K562 (cell line): ENCODE measurements at regions not wholly inside any gene's neighbourhood (a gene's known extent, or its start where the extent isn't known, plus 50 kb on each side); places are given as distances from the start of the nearest gene placed in this dataset.

Experiments
- CXXC5 ChIP-seq: fragments of 250-450 bp; sonication (Bioruptor Pico); IDR thresholded peaks from 2 replicates; pipeline ENCODE4 v1.8.0; 2022; ENCODE audit warnings: inconsistent platforms, mild to moderate bottlenecking, moderate library complexity
- EHMT2 ChIP-seq: fragments of 450-650 bp; IDR thresholded peaks from 2 replicates; pipeline ENCODE4 v1.6.1; 2018; ENCODE audit warnings: antibody characterized with exemption
- LARP7 ChIP-seq: fragments of 450-650 bp; IDR thresholded peaks from 2 replicates; pipeline ENCODE4 v1.6.1; 2016
- NCOR1 ChIP-seq: fragments of 450-650 bp; IDR thresholded peaks from 2 replicates; pipeline ENCODE4 v1.6.1; 2016; ENCODE audit warnings: mild to moderate bottlenecking, moderate library complexity
- POLR2AphosphoS5 ChIP-seq: IDR thresholded peaks from 2 replicates; pipeline ENCODE4 v1.6.1; 2011; ENCODE audit warnings: mild to moderate bottlenecking, low read depth, low read length, moderate library complexity; ENCODE audit not compliant: control insufficient read depth, insufficient read depth
- PRMT5 ChIP-seq: sonication (generic); formaldehyde crosslinking; IDR thresholded peaks from 2 replicates; pipeline ENCODE4 v1.5.0; 2020; ENCODE audit warnings: missing genetic modification reagents
- PURB ChIP-seq: sonication (generic); formaldehyde crosslinking; IDR thresholded peaks from 2 replicates; pipeline ENCODE4 v1.9.0; 2021; ENCODE audit warnings: low read depth, mild to moderate bottlenecking, missing genetic modification reagents
- THRAP3 ChIP-seq: fragments of 450-650 bp; IDR thresholded peaks from 2 replicates; pipeline ENCODE4 v1.6.1; 2016; ENCODE audit warnings: mild to moderate bottlenecking, inconsistent platforms, borderline replicate concordance
- ZNF408 ChIP-seq: fragments of 250-450 bp; sonication (Bioruptor Pico); IDR thresholded peaks from 2 replicates; pipeline ENCODE4 v1.4.0; 2020; ENCODE audit warnings: low read depth, mild to moderate bottlenecking, moderate library complexity
- TF ChIP-seq, protein P1 (sequence below): fragments of 450-650 bp; IDR thresholded peaks from 2 replicates; pipeline ENCODE4 v1.6.1; 2016; ENCODE audit warnings: low read depth, mild to moderate bottlenecking, moderate library complexity
- TF ChIP-seq, protein P2 (sequence below), 2 experiments: fragments of 450-650 bp; formaldehyde crosslinking in 1 of 2; IDR thresholded peaks; 2 replicates each; pipeline versions ENCODE4 v1.4.0 to v1.6.1; 2014 to 2020; ENCODE audit warnings: mild to moderate bottlenecking in 2 of 2, borderline replicate concordance in 1 of 2, low read depth in 1 of 2
- TF ChIP-seq, protein P3 (sequence below): sonication (generic); formaldehyde crosslinking; IDR thresholded peaks from 2 replicates; pipeline ENCODE4 v1.8.0; 2023; ENCODE audit warnings: mild to moderate bottlenecking, missing genetic modification reagents
- TF ChIP-seq, protein P4 (sequence below): fragments of 200-800 bp; sonication (Bioruptor generic); IDR thresholded peaks from 2 replicates; pipeline ENCODE4 v1.6.1; 2017; ENCODE audit warnings: missing genetic modification characterization, missing compliant biosample characterization
- TF ChIP-seq, protein P5 (sequence below): fragments of 450-650 bp; formaldehyde crosslinking; conservative IDR thresholded peaks from 2 replicates; pipeline ENCODE4 v1.4.0; 2022; ENCODE audit warnings: mild to moderate bottlenecking, missing genetic modification characterization

DNA sequence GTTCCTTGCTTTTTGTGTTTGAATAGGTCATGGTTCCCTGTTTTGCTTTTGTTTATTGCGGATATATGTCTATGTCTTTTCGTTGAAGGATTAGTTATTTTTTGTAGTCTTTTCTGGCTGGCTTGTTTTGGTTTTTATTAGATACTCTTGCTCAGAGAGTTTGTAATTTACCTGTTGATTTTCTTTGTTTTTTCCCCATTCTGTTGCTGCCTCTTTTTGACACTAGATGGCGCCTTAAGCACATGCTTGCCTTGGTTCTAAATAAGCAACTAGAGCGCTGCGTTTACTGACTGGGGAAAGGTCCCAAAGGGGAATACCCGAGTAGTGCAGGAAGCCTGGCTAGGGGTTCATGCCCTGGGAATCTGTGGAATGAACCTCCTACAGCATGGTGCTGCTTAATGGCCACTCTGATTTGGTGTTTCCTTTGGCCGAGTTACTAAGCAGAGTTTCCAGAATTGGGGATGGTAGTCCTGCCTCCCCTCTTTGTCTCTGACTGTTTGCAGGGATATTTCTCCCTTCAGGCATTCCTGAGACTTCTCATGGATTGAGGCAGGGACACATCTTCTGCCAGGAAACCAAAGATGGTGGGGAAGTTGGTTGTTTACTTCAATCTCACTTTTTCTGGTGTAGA lies 143.2 kb downstream of the PTPRU start (continued):
- TF ChIP-seq NCOR1, result 0 out of 2 replicates have a peak, but pooled peaks have one; percentile 6
- TF ChIP-seq, protein P1, sequence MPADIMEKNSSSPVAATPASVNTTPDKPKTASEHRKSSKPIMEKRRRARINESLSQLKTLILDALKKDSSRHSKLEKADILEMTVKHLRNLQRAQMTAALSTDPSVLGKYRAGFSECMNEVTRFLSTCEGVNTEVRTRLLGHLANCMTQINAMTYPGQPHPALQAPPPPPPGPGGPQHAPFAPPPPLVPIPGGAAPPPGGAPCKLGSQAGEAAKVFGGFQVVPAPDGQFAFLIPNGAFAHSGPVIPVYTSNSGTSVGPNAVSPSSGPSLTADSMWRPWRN, result 0 out of 2 replicates have a peak, but pooled peaks have one; percentile 31
- no peak for TF ChIP-seq POLR2AphosphoS5
- TF ChIP-seq PURB (CRISPR knock-in tag), result no peak
- TF ChIP-seq, protein P2, sequence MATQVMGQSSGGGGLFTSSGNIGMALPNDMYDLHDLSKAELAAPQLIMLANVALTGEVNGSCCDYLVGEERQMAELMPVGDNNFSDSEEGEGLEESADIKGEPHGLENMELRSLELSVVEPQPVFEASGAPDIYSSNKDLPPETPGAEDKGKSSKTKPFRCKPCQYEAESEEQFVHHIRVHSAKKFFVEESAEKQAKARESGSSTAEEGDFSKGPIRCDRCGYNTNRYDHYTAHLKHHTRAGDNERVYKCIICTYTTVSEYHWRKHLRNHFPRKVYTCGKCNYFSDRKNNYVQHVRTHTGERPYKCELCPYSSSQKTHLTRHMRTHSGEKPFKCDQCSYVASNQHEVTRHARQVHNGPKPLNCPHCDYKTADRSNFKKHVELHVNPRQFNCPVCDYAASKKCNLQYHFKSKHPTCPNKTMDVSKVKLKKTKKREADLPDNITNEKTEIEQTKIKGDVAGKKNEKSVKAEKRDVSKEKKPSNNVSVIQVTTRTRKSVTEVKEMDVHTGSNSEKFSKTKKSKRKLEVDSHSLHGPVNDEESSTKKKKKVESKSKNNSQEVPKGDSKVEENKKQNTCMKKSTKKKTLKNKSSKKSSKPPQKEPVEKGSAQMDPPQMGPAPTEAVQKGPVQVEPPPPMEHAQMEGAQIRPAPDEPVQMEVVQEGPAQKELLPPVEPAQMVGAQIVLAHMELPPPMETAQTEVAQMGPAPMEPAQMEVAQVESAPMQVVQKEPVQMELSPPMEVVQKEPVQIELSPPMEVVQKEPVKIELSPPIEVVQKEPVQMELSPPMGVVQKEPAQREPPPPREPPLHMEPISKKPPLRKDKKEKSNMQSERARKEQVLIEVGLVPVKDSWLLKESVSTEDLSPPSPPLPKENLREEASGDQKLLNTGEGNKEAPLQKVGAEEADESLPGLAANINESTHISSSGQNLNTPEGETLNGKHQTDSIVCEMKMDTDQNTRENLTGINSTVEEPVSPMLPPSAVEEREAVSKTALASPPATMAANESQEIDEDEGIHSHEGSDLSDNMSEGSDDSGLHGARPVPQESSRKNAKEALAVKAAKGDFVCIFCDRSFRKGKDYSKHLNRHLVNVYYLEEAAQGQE (IDR thresholded peaks at IDR 0.05; ENCODE audit: borderline replicate concordance), result peak; percentile 85
- TF ChIP-seq, protein P2 (CRISPR knock-in tag; IDR thresholded peaks at IDR 0.05; ENCODE audit: low read depth), result no peak
- TF ChIP-seq, protein P3, sequence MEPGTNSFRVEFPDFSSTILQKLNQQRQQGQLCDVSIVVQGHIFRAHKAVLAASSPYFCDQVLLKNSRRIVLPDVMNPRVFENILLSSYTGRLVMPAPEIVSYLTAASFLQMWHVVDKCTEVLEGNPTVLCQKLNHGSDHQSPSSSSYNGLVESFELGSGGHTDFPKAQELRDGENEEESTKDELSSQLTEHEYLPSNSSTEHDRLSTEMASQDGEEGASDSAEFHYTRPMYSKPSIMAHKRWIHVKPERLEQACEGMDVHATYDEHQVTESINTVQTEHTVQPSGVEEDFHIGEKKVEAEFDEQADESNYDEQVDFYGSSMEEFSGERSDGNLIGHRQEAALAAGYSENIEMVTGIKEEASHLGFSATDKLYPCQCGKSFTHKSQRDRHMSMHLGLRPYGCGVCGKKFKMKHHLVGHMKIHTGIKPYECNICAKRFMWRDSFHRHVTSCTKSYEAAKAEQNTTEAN (CRISPR knock-in tag), result no peak
- TF ChIP-seq PRMT5, result no peak
- no peak for TF ChIP-seq ZNF408 (CRISPR knock-in tag)
- TF ChIP-seq CXXC5 (CRISPR knock-in tag), result peak; percentile 38; the same call in 1 of the 2 replicates
- TF ChIP-seq, protein P4, sequence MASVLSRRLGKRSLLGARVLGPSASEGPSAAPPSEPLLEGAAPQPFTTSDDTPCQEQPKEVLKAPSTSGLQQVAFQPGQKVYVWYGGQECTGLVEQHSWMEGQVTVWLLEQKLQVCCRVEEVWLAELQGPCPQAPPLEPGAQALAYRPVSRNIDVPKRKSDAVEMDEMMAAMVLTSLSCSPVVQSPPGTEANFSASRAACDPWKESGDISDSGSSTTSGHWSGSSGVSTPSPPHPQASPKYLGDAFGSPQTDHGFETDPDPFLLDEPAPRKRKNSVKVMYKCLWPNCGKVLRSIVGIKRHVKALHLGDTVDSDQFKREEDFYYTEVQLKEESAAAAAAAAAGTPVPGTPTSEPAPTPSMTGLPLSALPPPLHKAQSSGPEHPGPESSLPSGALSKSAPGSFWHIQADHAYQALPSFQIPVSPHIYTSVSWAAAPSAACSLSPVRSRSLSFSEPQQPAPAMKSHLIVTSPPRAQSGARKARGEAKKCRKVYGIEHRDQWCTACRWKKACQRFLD, result no peak
- TF ChIP-seq EHMT2, result peak; percentile 84; the same call in 1 of the 2 replicates
- TF ChIP-seq THRAP3, result 0 out of 2 replicates have a peak, but pooled peaks have one; percentile 40
- TF ChIP-seq, protein P5, sequence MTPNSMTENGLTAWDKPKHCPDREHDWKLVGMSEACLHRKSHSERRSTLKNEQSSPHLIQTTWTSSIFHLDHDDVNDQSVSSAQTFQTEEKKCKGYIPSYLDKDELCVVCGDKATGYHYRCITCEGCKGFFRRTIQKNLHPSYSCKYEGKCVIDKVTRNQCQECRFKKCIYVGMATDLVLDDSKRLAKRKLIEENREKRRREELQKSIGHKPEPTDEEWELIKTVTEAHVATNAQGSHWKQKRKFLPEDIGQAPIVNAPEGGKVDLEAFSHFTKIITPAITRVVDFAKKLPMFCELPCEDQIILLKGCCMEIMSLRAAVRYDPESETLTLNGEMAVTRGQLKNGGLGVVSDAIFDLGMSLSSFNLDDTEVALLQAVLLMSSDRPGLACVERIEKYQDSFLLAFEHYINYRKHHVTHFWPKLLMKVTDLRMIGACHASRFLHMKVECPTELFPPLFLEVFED, result 0 out of 2 replicates have a peak, but pooled peaks have one; percentile 11
- peak; percentile 82; the same call in 1 of the 2 replicates for TF ChIP-seq LARP7
